Muscle of back (tissue), 3 donors: ENCODE measurements at regions not wholly inside any gene's neighbourhood (a gene's known extent, or its start where the extent isn't known, plus 50 kb on each side); places are given as distances from the start of the nearest gene placed in this dataset.
A peak's percentile ranks its signal among the peaks of the same experiment; 100 is the strongest.

Experiments
- DNase-seq, 3 donors: peaks; one replicate each; pipeline versions ENCODE4 v3.0.0 to v3.0.0-alpha.2; 2013

- no peak for DNase-seq
These were observed 144.8 kb downstream of the BACH1 start for GRCh38 chr21:29443411-29444010.

GRCh38 chr21:29448766-29449165 is 150.0 kb downstream of the BACH1 start:
- no peak for DNase-seq

- DNase-seq: peak in 2 of 3 donors; percentile 9 to 14
These were observed 150.7 kb downstream of the BACH1 start for GRCh38 chr21:29449306-29449950.

- peak in 1 of 3 donors; percentile 43 for DNase-seq
These were observed 151.3 kb downstream of the BACH1 start for GRCh38 chr21:29450058-29450457.

GRCh38 chr21:29453511-29453910 is 154.8 kb downstream of the BACH1 start:
- no peak for DNase-seq

GRCh38 chr21:29454179-29454578 is 155.5 kb downstream of the BACH1 start:
- DNase-seq: no peak

GRCh38 chr21:29462479-29462878 is 163.8 kb downstream of the BACH1 start:
- DNase-seq: no peak

GRCh38 chr21:29465546-29465945 is 166.8 kb downstream of the BACH1 start:
- no peak for DNase-seq

GRCh38 chr21:29466532-29466931 is 167.8 kb downstream of the BACH1 start:
- no peak for DNase-seq

- no peak for DNase-seq
These were observed 171.7 kb downstream of the BACH1 start for GRCh38 chr21:29470397-29470796.

- DNase-seq: no peak
These were observed 175.1 kb downstream of the BACH1 start for GRCh38 chr21:29473808-29474207.

GRCh38 chr21:29475329-29475728 is 176.6 kb downstream of the BACH1 start:
- no peak for DNase-seq

- no peak for DNase-seq
These were observed 178.6 kb downstream of the BACH1 start for GRCh38 chr21:29477347-29477746.

GRCh38 chr21:29477941-29478340 is 179.2 kb downstream of the BACH1 start:
- DNase-seq: peak in 1 of 3 donors; percentile 26

GRCh38 chr21:29481081-29481480 is 182.4 kb downstream of the BACH1 start:
- DNase-seq: peak in 1 of 3 donors; percentile 16

GRCh38 chr21:29481641-29482040 is 182.9 kb downstream of the BACH1 start:
- DNase-seq: peak in 1 of 3 donors; percentile 68

GRCh38 chr21:29486306-29486807 is 187.6 kb downstream of the BACH1 start:
- no peak for DNase-seq
